Neural progenitor cell (in vitro differentiated cells): ENCODE measurements at regions not wholly inside any gene's neighbourhood (a gene's known extent, or its start where the extent isn't known, plus 50 kb on each side); places are given as distances from the start of the nearest gene placed in this dataset.
"Not testable (repeated sequence)": the region's sequence is repeated elsewhere in the genome, so short reads cannot be mapped to it uniquely, and the experiment has no call there.

Source experiments
- DNase-seq: peaks from one replicate; pipeline ENCODE4 v3.0.0-alpha.2; 2016; ENCODE audit warnings: low spot score
- H2AFZ ChIP-seq: fragments of 200-600 bp; sonication (generic); replicated peaks from 2 replicates; pipeline ENCODE4 v1.6.1; 2016; ENCODE audit warnings: antibody characterized with exemption
- H3F3A ChIP-seq: fragments of 200-600 bp; sonication (generic); 2 replicates; pipeline ENCODE4 v1.6.1; 2016; ENCODE audit warnings: antibody characterized with exemption, low read depth
- H3K27ac ChIP-seq: fragments of 200-600 bp; sonication (generic); 2 replicates; pipeline ENCODE4 v1.5.1; 2016; ENCODE audit warnings: mild to moderate bottlenecking
- H3K27me3 ChIP-seq: fragments of 200-600 bp; sonication (generic); 2 replicates; pipeline ENCODE4 v1.6.1; 2016; ENCODE audit warnings: mild to moderate bottlenecking, moderate library complexity
- H3K36me3 ChIP-seq: fragments of 200-600 bp; sonication (generic); 2 replicates; pipeline ENCODE4 v1.5.1; 2016
- H3K4me1 ChIP-seq: fragments of 200-600 bp; sonication (generic); 2 replicates; pipeline ENCODE4 v1.6.1; 2016; ENCODE audit warnings: mixed run types
- H3K4me2 ChIP-seq: fragments of 200-600 bp; sonication (generic); 2 replicates; pipeline ENCODE4 v1.6.1; 2016
- H3K4me3 ChIP-seq: fragments of 200-600 bp; sonication (generic); 2 replicates; pipeline ENCODE4 v1.5.1; 2016
- H3K79me2 ChIP-seq: fragments of 200-600 bp; sonication (generic); 2 replicates; pipeline ENCODE4 v1.6.1; 2016; ENCODE audit warnings: low read depth
- H3K9ac ChIP-seq: fragments of 200-600 bp; sonication (generic); 2 replicates; pipeline ENCODE4 v1.6.1; 2016
- H3K9me3 ChIP-seq: fragments of 200-600 bp; sonication (generic); 2 replicates; pipeline ENCODE4 v1.5.1; 2016; ENCODE audit warnings: low read depth
- H4K20me1 ChIP-seq: fragments of 200-600 bp; sonication (generic); 2 replicates; pipeline ENCODE4 v1.6.1; 2016; ENCODE audit warnings: low read depth
- H3K27ac Mint-ChIP-seq: 3 replicates; pipeline ENCODE4 v1.8.0; 2021; ENCODE audit warnings: mixed read lengths
- H3K27me3 Mint-ChIP-seq: 2 replicates; pipeline ENCODE4 v1.8.0; 2022; ENCODE audit warnings: low read depth, mild to moderate bottlenecking, inconsistent platforms, moderate library complexity, mixed read lengths; ENCODE audit not compliant: insufficient read depth
- H3K36me3 Mint-ChIP-seq: 3 replicates; pipeline ENCODE4 v1.8.0; 2021; ENCODE audit warnings: mixed read lengths
- H3K4me1 Mint-ChIP-seq: 3 replicates; pipeline ENCODE4 v1.8.0; 2021; ENCODE audit warnings: mixed read lengths
- H3K4me3 Mint-ChIP-seq: 3 replicates; pipeline ENCODE4 v1.8.0; 2021; ENCODE audit warnings: mild to moderate bottlenecking, moderate library complexity, mixed read lengths
- H3K9me3 Mint-ChIP-seq: 3 replicates; pipeline ENCODE4 v1.8.0; 2020; ENCODE audit warnings: mixed read lengths
- EZH2 ChIP-seq: fragments of 200-600 bp; sonication (generic); IDR thresholded peaks from 2 replicates; pipeline ENCODE4 v1.6.1; 2017; ENCODE audit warnings: antibody characterized with exemption, mild to moderate bottlenecking, moderate library complexity
- EZH2phosphoT487 ChIP-seq: fragments of 200-600 bp; sonication (generic); IDR thresholded peaks from 2 replicates; pipeline ENCODE4 v1.6.1; 2017; ENCODE audit warnings: antibody characterized with exemption
- TF ChIP-seq, protein P1 (sequence below): fragments of 200-600 bp; sonication (generic); IDR thresholded peaks from 2 replicates; pipeline ENCODE4 v1.5.1; 2017; ENCODE audit warnings: antibody characterized with exemption, mild to moderate bottlenecking

DNA sequence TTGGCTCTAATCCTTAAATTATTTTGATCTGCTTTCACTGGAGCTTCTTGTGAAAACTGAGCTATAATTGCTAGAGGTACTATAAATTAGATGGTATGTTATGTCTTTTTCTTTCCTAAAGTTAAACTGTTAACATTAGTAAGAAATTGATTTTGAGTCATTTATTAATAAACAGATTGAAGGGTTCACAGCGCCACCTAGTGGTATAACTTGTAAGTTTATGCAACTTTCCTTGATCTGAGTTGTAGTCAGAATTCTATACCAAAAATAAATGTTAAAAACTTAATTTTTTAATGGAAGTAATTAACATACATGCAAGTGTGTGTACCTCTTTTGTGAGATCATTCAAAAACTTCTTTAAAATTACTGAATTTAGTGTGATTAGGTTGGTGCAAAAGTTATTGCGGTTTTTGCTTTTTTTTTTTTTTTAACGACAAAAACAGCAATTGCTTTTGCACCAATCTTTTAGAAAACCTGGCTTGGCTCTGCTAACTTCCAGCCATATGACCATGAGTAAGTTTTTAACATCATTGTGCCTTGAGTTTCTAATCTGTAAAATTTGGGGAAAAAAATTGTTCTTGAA is 151.5 kb downstream of the CENPC start:
- Histone ChIP-seq H3K4me3 (no peak overlapping the region), H3F3A (no peaks in the 10 kb centered on the region), H3K9me3 (no peaks in the 10 kb centered on the region), H3K27me3 (no peaks in the 10 kb centered on the region), H3K36me3 (no peaks in the 10 kb centered on the region), H3K4me1 (no peaks in the 10 kb centered on the region), H3K9ac (no peak overlapping the region), H3K79me2 (no peaks in the 10 kb centered on the region), H4K20me1 (no peaks in the 10 kb centered on the region), H2AFZ (no peak overlapping the region), H3K27ac (no peak overlapping the region), H3K4me2 (no peak overlapping the region)
- DNase-seq, result peak; percentile 57
- no peaks in the 10 kb centered on the region for H3K36me3 Mint-ChIP-seq
- H3K4me1 Mint-ChIP-seq, result no peaks in the 10 kb centered on the region
- H3K9me3 Mint-ChIP-seq, result no peaks in the 10 kb centered on the region
- no peaks in the 10 kb centered on the region for H3K27me3 Mint-ChIP-seq
- TF ChIP-seq EZH2, result no peak
- TF ChIP-seq, protein P1, sequence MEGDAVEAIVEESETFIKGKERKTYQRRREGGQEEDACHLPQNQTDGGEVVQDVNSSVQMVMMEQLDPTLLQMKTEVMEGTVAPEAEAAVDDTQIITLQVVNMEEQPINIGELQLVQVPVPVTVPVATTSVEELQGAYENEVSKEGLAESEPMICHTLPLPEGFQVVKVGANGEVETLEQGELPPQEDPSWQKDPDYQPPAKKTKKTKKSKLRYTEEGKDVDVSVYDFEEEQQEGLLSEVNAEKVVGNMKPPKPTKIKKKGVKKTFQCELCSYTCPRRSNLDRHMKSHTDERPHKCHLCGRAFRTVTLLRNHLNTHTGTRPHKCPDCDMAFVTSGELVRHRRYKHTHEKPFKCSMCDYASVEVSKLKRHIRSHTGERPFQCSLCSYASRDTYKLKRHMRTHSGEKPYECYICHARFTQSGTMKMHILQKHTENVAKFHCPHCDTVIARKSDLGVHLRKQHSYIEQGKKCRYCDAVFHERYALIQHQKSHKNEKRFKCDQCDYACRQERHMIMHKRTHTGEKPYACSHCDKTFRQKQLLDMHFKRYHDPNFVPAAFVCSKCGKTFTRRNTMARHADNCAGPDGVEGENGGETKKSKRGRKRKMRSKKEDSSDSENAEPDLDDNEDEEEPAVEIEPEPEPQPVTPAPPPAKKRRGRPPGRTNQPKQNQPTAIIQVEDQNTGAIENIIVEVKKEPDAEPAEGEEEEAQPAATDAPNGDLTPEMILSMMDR, result peak; percentile 93
- TF ChIP-seq EZH2phosphoT487, result no peak
- H3K27ac Mint-ChIP-seq, result no peak overlapping the region
- no peak overlapping the region for H3K4me3 Mint-ChIP-seq

DNA sequence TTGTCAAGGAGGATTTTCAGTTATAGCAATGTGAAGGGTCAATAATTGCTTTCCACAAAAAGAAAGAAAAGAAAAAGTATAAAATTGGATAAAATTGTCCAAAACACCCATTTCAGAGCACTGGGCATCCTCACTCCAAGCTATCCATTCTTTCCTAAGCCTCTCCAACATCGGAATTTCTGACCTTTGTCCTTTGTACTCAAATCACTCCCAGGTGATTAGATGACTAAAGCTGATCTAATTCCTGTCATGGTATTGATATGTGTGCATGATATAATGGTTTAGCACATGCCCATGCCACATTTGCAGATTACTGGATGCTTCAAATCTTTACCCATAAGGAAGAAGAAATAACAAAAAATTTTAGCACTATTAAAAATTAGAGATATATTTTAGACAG is 152.3 kb downstream of the CENPC start:
- Mint-ChIP-seq H3K36me3 (no peaks in the 10 kb centered on the region), H3K27ac (no peak overlapping the region), H3K27me3 (no peaks in the 10 kb centered on the region), H3K9me3 (no peaks in the 10 kb centered on the region), H3K4me3 (no peak overlapping the region), H3K4me1 (no peaks in the 10 kb centered on the region)
- H3K4me3 ChIP-seq, result no peak overlapping the region
- no peaks in the 10 kb centered on the region for H3F3A ChIP-seq
- H3K79me2 ChIP-seq, result no peaks in the 10 kb centered on the region
- no peaks in the 10 kb centered on the region for H4K20me1 ChIP-seq
- no peaks in the 10 kb centered on the region for H3K9me3 ChIP-seq
- no peak overlapping the region for H2AFZ ChIP-seq
- no peak for DNase-seq
- H3K9ac ChIP-seq, result no peak overlapping the region
- TF ChIP-seq EZH2 (no peak), EZH2phosphoT487 (no peak)
- TF ChIP-seq, protein P1, result no peak
- H3K4me1 ChIP-seq, result no peaks in the 10 kb centered on the region
- no peaks in the 10 kb centered on the region for H3K27me3 ChIP-seq
- no peak overlapping the region for H3K27ac ChIP-seq
- no peaks in the 10 kb centered on the region for H3K36me3 ChIP-seq
- H3K4me2 ChIP-seq, result no peak overlapping the region

DNA sequence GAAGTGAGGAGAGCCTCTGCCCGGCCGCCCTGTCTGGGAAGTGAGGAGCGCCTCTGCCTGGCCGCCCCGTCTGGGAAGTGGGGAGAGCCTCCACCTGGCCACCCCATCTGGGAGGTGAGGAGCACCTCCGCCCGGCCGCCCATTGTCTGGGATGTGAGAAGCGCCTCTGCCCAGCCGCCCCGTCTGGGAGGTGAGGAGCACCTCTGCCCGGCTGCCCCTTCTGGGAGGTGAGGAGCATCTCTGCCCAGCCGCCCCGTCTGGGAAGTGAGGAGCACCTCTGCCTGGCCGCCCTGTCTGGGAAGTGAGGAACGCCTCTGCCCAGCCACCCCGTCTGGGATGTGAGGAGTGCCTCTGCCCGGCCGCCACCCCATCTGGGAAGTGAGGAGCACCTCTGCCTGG is 163.9 kb downstream of the CENPC start:
- not testable (repeated sequence) for H3K36me3 Mint-ChIP-seq, H3K27ac ChIP-seq, H3K79me2 ChIP-seq, H3F3A ChIP-seq, H3K27ac Mint-ChIP-seq, H3K36me3 ChIP-seq, H3K4me3 Mint-ChIP-seq, DNase-seq, H4K20me1 ChIP-seq, H3K4me3 ChIP-seq, H3K4me1 Mint-ChIP-seq, H3K4me2 ChIP-seq, H2AFZ ChIP-seq, H3K4me1 ChIP-seq, H3K9me3 ChIP-seq, H3K9ac ChIP-seq, H3K27me3 ChIP-seq, H3K27me3 Mint-ChIP-seq
- H3K9me3 Mint-ChIP-seq, result peaks cover 11% of the 10 kb centered on the region

DNA sequence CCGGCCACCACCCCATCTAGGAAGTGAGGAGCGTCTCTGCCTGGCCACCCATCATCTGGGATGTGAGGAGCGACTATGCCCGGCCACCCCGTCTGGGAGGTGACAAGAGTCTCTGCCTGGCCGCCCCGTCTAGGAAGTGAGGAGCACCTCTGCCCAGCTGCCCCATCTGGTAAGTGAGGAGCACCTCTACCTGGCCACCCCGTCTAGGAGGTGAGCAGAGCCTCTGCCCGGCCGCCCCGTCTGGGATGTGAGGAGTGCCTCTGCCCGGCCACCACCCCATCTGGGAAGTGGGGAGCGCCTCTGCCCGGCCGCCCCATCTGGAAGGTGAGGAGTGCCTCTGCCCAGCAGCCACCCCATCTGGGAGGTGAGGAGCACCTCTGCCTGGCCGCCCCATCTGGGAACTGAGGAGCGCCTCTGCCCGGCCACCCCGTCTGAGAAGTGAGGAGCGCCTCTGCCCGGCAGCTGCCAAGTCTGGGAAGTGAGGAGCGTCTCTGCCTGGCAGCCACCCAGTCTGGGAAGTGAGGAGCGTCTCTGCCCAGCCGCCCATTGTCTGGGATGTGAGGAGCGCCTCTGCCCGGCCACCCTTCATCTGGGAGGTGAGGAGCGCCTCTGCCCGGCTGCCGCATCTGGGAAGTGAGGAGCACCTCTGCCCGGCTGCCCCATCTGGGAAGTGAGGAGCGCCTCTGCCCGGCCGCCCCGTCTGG is 164.4 kb downstream of the CENPC start:
- not testable (repeated sequence) for H3K4me1 Mint-ChIP-seq, H3K4me3 Mint-ChIP-seq, H3F3A ChIP-seq

More for the DNA sequence above, 164.4 kb downstream of the CENPC start:
- not testable (repeated sequence) for H3K9me3 ChIP-seq, H3K4me1 ChIP-seq, H3K36me3 Mint-ChIP-seq, H3K9ac ChIP-seq, H4K20me1 ChIP-seq, H3K4me2 ChIP-seq, H3K27ac ChIP-seq, DNase-seq, H3K27me3 ChIP-seq, H3K27ac Mint-ChIP-seq, H3K27me3 Mint-ChIP-seq, H3K4me3 ChIP-seq, H3K79me2 ChIP-seq, H2AFZ ChIP-seq, H3K36me3 ChIP-seq
- H3K9me3 Mint-ChIP-seq, result peaks cover 11% of the 10 kb centered on the region
